Astrocyte of the spinal cord (primary cell): ENCODE measurements at regions not wholly inside any gene's neighbourhood (a gene's known extent, or its start where the extent isn't known, plus 50 kb on each side); places are given as distances from the start of the nearest gene placed in this dataset.
A peak's percentile ranks its signal among the peaks of the same experiment; 100 is the strongest.

Source experiments
- DNase-seq: peaks from one replicate; pipeline ENCODE4 v3.0.0; 2011; ENCODE audit warnings: low read depth, low spot score
- H3K4me3 ChIP-seq: 2 replicates; pipeline ENCODE4 v1.5.1; 2011; ENCODE audit warnings: low read depth, mild to moderate bottlenecking, low read length, moderate library complexity
- in situ Hi-C: cut with HindIII; loops from 2 replicates; pipeline ENCODE4 v1.10.0; 2017; ENCODE audit warnings: low sequenced_read_pairs
- TF ChIP-seq, protein P1 (sequence below): IDR thresholded peaks from 2 replicates; pipeline ENCODE4 v1.5.1; 2012; ENCODE audit warnings: low read depth, mild to moderate bottlenecking, low read length, inconsistent platforms

DNA sequence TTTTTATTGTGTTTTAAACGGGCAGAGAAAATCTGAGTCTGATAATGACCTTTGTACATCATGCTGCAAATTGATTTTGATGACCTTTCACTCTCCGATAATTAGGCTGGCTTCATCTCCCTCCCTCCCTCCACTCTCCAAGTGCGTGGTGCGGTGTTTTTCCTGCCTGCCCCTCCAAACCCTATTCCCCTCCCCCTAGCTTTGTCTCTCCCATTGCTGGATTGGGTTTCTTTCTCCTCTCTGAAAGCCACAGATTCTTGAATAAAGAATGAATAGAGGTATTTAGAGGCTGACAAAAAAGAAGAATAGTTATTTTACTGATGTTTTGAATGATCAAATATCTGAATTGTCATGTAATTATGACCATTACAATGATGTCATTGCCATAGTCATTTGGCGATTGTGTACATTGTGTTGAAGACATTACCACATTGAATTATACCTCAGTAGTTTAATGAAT is 571.1 kb upstream of the ZNF608 start:
- DNase-seq: no peak
- in situ Hi-C loops: no loop called here
- TF ChIP-seq, protein P1, sequence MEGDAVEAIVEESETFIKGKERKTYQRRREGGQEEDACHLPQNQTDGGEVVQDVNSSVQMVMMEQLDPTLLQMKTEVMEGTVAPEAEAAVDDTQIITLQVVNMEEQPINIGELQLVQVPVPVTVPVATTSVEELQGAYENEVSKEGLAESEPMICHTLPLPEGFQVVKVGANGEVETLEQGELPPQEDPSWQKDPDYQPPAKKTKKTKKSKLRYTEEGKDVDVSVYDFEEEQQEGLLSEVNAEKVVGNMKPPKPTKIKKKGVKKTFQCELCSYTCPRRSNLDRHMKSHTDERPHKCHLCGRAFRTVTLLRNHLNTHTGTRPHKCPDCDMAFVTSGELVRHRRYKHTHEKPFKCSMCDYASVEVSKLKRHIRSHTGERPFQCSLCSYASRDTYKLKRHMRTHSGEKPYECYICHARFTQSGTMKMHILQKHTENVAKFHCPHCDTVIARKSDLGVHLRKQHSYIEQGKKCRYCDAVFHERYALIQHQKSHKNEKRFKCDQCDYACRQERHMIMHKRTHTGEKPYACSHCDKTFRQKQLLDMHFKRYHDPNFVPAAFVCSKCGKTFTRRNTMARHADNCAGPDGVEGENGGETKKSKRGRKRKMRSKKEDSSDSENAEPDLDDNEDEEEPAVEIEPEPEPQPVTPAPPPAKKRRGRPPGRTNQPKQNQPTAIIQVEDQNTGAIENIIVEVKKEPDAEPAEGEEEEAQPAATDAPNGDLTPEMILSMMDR: no peak
- H3K4me3 ChIP-seq: no peak overlapping the region

DNA sequence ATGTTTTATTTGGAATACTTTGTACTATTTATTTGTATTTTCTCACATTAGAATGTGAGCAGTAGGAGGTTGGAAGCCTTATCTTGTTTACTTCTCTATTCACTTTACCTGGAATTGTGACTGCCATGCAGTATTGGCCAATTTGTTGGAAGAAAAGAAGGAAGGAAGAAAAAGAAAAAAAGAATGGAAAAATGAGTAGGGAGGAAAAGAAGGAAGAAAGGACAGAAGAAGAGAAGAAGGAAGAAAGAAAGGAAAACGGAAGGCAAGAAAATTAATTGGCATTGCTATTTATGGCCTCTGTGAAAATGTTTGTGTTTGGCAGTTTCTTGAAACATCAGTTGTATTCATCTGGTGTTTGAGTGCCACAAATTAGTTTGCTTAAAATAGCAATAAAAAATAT is 575.2 kb upstream of the ZNF608 start:
- DNase-seq: no peak
- in situ Hi-C loops: no loop called here
- no peak overlapping the region for H3K4me3 ChIP-seq
- TF ChIP-seq, protein P1: no peak

DNA sequence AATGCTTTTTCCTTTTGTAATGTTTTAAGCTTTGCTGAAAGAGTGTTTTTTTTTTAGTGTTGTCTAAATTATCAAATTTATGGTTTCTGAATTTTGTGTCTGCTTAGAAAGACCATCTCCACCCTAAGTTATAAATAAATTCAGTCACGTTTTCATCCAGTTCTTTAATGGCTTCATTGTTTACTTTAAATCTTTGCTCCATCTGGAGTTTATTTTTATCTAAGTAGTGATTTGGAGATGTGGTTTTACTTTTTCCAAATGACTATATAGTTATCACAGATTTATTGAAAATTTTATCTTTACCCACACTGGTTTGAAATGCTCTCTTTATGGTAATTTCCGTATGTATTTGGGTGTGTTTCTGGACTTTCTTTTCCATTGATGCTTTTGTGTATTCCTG is 577.2 kb upstream of the ZNF608 start:
- DNase-seq: no peak
- TF ChIP-seq, protein P1: no peak
- H3K4me3 ChIP-seq: no peak overlapping the region
- in situ Hi-C loops: no loop called here

DNA sequence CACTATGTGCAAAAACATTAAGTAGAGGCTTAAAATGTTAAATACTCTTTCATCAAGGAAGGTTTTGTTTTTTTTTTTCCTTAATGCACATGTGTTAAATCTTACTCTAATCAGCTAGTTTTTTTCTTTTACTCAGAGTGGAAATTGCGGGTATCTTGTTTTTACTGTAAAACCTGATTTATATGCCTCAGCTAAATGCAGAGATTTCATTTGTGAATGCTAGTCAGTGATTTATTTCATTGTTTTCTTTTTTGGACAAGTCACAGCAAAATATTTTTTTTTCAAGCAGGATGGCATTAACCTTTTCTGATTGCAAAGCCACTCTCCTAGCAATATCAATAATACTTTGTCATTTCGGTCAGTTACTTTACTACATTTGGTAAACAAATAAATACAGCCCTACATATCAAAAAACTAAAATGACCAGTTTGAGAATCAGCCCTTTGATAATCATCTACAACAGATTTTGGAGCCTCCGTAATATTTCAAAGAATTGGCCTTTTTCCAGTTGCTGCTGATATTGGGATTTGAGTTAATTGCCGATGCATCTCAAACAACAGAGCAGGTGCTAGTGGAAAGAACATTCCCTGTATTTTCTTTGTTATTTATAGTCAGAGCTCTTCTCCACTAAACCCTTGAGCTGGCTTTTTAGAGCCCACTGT is 579.2 kb upstream of the ZNF608 start:
- TF ChIP-seq, protein P1: no peak
- in situ Hi-C loops: no loop called here
- DNase-seq: no peak
- H3K4me3 ChIP-seq: no peak overlapping the region

DNA sequence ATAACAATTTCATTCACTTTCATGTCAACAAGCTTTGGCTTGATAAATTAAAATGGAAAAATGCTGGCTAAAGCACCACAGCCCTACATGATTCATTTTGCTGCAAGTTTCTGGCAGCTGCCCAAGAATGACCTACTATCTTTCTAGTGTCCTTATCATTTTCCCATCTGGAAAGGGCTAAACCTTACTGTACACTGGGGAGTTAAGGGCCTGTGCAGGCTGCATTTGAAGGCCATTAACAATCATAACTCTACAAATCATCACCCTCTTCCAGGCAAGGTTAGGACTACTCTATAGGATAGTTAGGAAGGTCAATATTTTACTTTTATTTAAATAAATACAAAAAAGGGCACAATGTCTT is 579.7 kb upstream of the ZNF608 start:
- DNase-seq: peak; percentile 72
- TF ChIP-seq, protein P1: no peak
- in situ Hi-C loops: no loop called here
- no peak overlapping the region for H3K4me3 ChIP-seq

DNA sequence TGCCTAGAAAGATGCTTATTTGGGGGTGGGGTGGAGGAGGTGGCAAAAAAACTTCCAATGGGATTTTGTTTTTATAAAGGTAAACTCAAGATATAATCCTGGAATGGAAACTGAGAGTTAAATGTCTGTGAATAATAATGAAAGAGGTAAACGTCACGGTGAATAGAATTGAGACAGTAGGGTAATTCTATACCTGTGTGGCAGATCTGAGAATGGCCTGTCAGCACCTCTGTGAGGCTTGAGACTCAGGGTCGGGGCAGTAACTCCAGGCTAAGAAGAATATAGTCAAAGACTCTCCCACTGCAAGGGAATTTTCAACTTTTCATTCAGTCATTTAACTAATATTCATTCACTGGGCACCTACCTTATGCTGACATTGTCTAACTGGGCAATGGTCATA is 581.2 kb upstream of the ZNF608 start:
- H3K4me3 ChIP-seq: no peak overlapping the region
- in situ Hi-C loops: no loop called here
- TF ChIP-seq, protein P1: no peak
- DNase-seq: no peak
